ENCODE measurements at regions not wholly inside any gene's neighbourhood (a gene's known extent, or its start where the extent isn't known, plus 50 kb on each side); places are given as distances from the start of the nearest gene placed in this dataset.

DNA sequence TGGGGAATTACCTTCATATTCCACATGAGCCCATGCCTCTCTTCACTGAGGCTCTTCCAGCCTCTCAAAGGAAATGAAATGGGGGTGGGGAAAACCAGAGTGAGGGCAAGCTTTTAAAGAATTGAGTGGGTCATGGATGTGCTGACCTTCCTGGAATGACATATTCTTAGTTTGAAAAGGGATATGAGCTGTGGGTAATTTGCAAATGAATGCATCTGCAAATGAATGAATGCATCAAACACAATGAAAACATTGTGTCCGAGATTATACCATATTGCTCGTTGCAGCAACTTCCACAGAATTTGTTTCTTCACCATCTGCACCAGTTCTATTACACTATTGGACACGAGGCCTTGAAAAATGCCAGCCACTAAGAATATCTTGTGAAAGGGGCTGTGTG is 198.6 kb upstream of the CDH6 start:
- H3K27me3 ChIP-seq = no peaks in the 10 kb centered on the region
- intact Hi-C loops (cut with DNase I; ENCODE audit: low total_unique reads) (no loop called here), in situ Hi-C loops (cut with MboI; ENCODE audit: low pct_ligation_motif_present in 1 of 4, low pct_unique_long_range_greater_than_20kb in 1 of 4, low sequenced_read_pairs in 3 of 4) (no loop called here)
- DNase-seq = no peak
- TF ChIP-seq EP300 (IDR thresholded peaks at IDR 0.05; ENCODE audit: low read depth) = no peak
- no peak for TF ChIP-seq POLR2AphosphoS5 (IDR thresholded peaks at IDR 0.05)
- TF ChIP-seq, protein P1, sequence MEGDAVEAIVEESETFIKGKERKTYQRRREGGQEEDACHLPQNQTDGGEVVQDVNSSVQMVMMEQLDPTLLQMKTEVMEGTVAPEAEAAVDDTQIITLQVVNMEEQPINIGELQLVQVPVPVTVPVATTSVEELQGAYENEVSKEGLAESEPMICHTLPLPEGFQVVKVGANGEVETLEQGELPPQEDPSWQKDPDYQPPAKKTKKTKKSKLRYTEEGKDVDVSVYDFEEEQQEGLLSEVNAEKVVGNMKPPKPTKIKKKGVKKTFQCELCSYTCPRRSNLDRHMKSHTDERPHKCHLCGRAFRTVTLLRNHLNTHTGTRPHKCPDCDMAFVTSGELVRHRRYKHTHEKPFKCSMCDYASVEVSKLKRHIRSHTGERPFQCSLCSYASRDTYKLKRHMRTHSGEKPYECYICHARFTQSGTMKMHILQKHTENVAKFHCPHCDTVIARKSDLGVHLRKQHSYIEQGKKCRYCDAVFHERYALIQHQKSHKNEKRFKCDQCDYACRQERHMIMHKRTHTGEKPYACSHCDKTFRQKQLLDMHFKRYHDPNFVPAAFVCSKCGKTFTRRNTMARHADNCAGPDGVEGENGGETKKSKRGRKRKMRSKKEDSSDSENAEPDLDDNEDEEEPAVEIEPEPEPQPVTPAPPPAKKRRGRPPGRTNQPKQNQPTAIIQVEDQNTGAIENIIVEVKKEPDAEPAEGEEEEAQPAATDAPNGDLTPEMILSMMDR (IDR thresholded peaks at IDR 0.05) = no peak
- no peak for TF ChIP-seq POLR2A (IDR thresholded peaks at IDR 0.05)
- 65 to 67% methylated on average over 3 of the region's 3 CpGs for WGBS, 2 donors (ENCODE audit: low coverage in 1 of 2)
- no peaks in the 10 kb centered on the region for H3K9me3 ChIP-seq
- H3K4me1 ChIP-seq = no peaks in the 10 kb centered on the region
- H3K36me3 ChIP-seq = no peaks in the 10 kb centered on the region
- no peak overlapping the region for H3K4me3 ChIP-seq
- H3K27ac ChIP-seq = no peak overlapping the region

DNA sequence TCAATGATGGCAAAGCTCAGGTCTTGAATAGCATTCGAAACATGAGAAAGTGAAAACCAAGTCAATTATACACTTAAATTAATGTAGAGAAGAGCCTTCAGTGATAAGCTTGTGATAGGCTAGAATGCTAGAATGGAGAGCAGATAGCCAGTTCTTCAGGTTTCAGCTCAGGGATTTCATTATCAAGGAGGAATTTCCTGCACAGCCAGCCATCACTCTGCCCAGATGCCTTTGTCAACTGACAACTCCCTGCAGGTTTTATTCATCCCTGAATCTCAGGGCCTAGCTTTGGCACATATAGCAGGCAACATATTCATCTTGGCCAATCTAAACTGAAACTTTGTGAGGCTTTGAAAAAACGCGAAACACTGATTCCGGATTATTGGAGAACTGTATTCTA is 199.3 kb upstream of the CDH6 start:
- intact Hi-C loops (cut with DNase I; ENCODE audit: low total_unique reads) = no loop called here
- Histone ChIP-seq H3K27me3 (no peaks in the 10 kb centered on the region), H3K4me1 (no peaks in the 10 kb centered on the region), H3K4me3 (no peak overlapping the region), H3K36me3 (no peaks in the 10 kb centered on the region), H3K27ac (no peak overlapping the region), H3K9me3 (no peaks in the 10 kb centered on the region)
- 86 to 92% methylated on average over 4 of the region's 4 CpGs for WGBS, 2 donors (ENCODE audit: low coverage in 1 of 2)
- TF ChIP-seq EP300 (IDR thresholded peaks at IDR 0.05; ENCODE audit: low read depth) (no peak), POLR2AphosphoS5 (IDR thresholded peaks at IDR 0.05) (no peak), POLR2A (IDR thresholded peaks at IDR 0.05) (no peak)
- TF ChIP-seq, protein P1 (IDR thresholded peaks at IDR 0.05) = no peak
- no peak for DNase-seq
- in situ Hi-C loops (cut with MboI; ENCODE audit: low pct_ligation_motif_present in 1 of 4, low pct_unique_long_range_greater_than_20kb in 1 of 4, low sequenced_read_pairs in 3 of 4) = no loop called here

DNA sequence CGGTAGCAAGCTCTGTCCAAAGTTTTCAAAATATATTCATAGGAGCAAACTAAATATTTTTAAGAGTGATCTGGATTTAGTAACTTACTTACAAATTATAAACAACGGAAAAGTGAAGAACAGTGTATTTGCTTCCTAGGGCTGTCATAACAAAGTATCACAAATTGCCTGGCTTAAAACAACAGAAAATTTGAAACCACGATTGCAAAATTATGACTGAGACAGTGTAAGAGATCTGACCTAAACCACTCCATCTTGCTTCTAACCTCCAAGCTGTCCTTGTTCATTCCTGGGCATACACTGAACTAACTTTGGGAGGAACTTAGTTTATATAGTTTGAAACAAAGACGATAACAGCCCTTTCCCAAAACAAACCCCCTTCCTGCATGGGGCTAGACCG is 202.0 kb upstream of the CDH6 start:
- Histone ChIP-seq H3K27ac (no peak overlapping the region), H3K9me3 (no peaks in the 10 kb centered on the region), H3K4me1 (no peaks in the 10 kb centered on the region), H3K27me3 (no peaks in the 10 kb centered on the region), H3K4me3 (no peak overlapping the region), H3K36me3 (no peaks in the 10 kb centered on the region)
- no peak for DNase-seq
- WGBS, 2 donors (ENCODE audit: low coverage in 1 of 2) = 48 to 65% methylated on average over 4 to 5 of the region's 5 CpGs
- in situ Hi-C loops (cut with MboI; ENCODE audit: low pct_ligation_motif_present in 1 of 4, low pct_unique_long_range_greater_than_20kb in 1 of 4, low sequenced_read_pairs in 3 of 4) (no loop called here), intact Hi-C loops (cut with DNase I; ENCODE audit: low total_unique reads) (no loop called here)
- TF ChIP-seq, protein P1 (IDR thresholded peaks at IDR 0.05) = no peak
- TF ChIP-seq POLR2AphosphoS5 (IDR thresholded peaks at IDR 0.05) (no peak), EP300 (IDR thresholded peaks at IDR 0.05; ENCODE audit: low read depth) (no peak), POLR2A (IDR thresholded peaks at IDR 0.05) (no peak)

DNA sequence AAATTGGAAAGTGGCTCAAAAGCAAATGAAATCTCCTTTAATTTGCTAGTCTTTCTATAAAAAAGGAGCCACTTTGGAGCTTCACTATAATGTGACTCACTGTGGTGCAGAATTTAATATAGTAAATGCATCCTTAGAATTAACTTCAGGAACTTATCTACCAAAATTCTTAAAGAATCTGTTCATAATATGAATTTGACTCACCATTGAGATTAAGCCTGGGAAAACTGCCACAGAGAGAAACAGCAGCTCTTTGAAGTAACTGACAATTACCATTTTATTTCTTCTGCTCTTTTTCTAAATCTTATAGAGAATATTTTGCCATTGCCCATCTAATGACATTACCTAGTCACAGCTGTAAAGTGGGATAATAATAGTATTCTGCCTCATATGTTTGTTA is 211.9 kb upstream of the CDH6 start:
- Histone ChIP-seq H3K4me1 (no peaks in the 10 kb centered on the region), H3K36me3 (no peaks in the 10 kb centered on the region), H3K4me3 (no peak overlapping the region), H3K27me3 (no peaks in the 10 kb centered on the region), H3K27ac (no peak overlapping the region), H3K9me3 (no peaks in the 10 kb centered on the region)
- DNase-seq = no peak
- no peak for TF ChIP-seq POLR2AphosphoS5 (IDR thresholded peaks at IDR 0.05)
- TF ChIP-seq EP300 (IDR thresholded peaks at IDR 0.05; ENCODE audit: low read depth) = no peak
- no peak for TF ChIP-seq POLR2A (IDR thresholded peaks at IDR 0.05)
- TF ChIP-seq, protein P1 (IDR thresholded peaks at IDR 0.05) = no peak
- in situ Hi-C loops (cut with MboI; ENCODE audit: low pct_ligation_motif_present in 1 of 4, low pct_unique_long_range_greater_than_20kb in 1 of 4, low sequenced_read_pairs in 3 of 4) = no loop called here
- intact Hi-C loops (cut with DNase I; ENCODE audit: low total_unique reads) = no loop called here
